KMS-11 (cell line): ENCODE measurements at regions not wholly inside any gene's neighbourhood (a gene's known extent, or its start where the extent isn't known, plus 50 kb on each side); places are given as distances from the start of the nearest gene placed in this dataset.

Experiments
- H2AFZ ChIP-seq: fragments of 200-600 bp; sonication (generic); 2 replicates; pipeline ENCODE4 v1.6.1; 2016; ENCODE audit warnings: antibody characterized with exemption, mixed run types, low read depth
- H3K27ac ChIP-seq: fragments of 200-600 bp; sonication (generic); 2 replicates; pipeline ENCODE4 v1.6.1; 2016; ENCODE audit warnings: mild to moderate bottlenecking, mixed run types
- H3K27me3 ChIP-seq: fragments of 200-600 bp; sonication (generic); 2 replicates; pipeline ENCODE4 v1.6.1; 2017; ENCODE audit warnings: mild to moderate bottlenecking, low read depth, mixed run types, moderate library complexity; ENCODE audit not compliant: insufficient read depth
- H3K36me3 ChIP-seq: fragments of 200-600 bp; sonication (generic); 2 replicates; pipeline ENCODE4 v1.6.1; 2017; ENCODE audit warnings: mild to moderate bottlenecking, mixed run types; ENCODE audit not compliant: insufficient read depth
- H3K4me1 ChIP-seq: fragments of 200-600 bp; sonication (generic); 2 replicates; pipeline ENCODE4 v1.6.1; 2016; ENCODE audit warnings: mild to moderate bottlenecking, low read depth, mixed run types; ENCODE audit not compliant: poor library complexity, severe bottlenecking
- H3K4me2 ChIP-seq: fragments of 200-600 bp; sonication (generic); 2 replicates; pipeline ENCODE4 v1.7.0; 2016; ENCODE audit warnings: mild to moderate bottlenecking, mixed run types
- H3K4me3 ChIP-seq: fragments of 200-600 bp; sonication (generic); IDR thresholded peaks from 2 replicates; pipeline ENCODE4 v1.6.1; 2017; ENCODE audit warnings: low read depth, low read length, mixed read lengths; ENCODE audit not compliant: insufficient read depth
- H3K79me2 ChIP-seq: fragments of 200-600 bp; sonication (generic); 2 replicates; pipeline ENCODE4 v1.6.1; 2016; ENCODE audit warnings: low read depth, mixed run types; ENCODE audit not compliant: insufficient read depth
- H3K9ac ChIP-seq: fragments of 200-600 bp; sonication (generic); 2 replicates; pipeline ENCODE4 v1.6.1; 2016; ENCODE audit warnings: mild to moderate bottlenecking, mixed run types
- H4K20me1 ChIP-seq: fragments of 200-600 bp; sonication (generic); 2 replicates; pipeline ENCODE4 v1.6.1; 2016; ENCODE audit warnings: mild to moderate bottlenecking, mixed run types; ENCODE audit not compliant: insufficient read depth
- CTCF ChIP-seq: fragments of 200-600 bp; sonication (generic); conservative IDR thresholded peaks from 2 replicates; pipeline ENCODE4 v1.6.1; 2017; ENCODE audit warnings: low read depth, mild to moderate bottlenecking, antibody characterized with exemption, low read length, moderate library complexity, mixed read lengths

GRCh38 chr15:38072007-38072347 lies 137.5 kb downstream of the TMCO5A start:
- no peaks in the 10 kb centered on the region for H3K79me2 ChIP-seq
- H3K36me3 ChIP-seq = no peaks in the 10 kb centered on the region
- peak overlapping the region; percentile 97 for H3K9ac ChIP-seq
- H3K4me2 ChIP-seq = peak overlapping the region; percentile 98
- no peaks in the 10 kb centered on the region for H3K27me3 ChIP-seq
- peak overlapping the region; percentile 96 for H2AFZ ChIP-seq
- H3K4me3 ChIP-seq = no peak overlapping the region
- peak overlapping the region; percentile 99 for H3K27ac ChIP-seq
- H4K20me1 ChIP-seq = no peaks in the 10 kb centered on the region
- H3K4me1 ChIP-seq = peaks cover 66% of the 10 kb centered on the region
- TF ChIP-seq CTCF = no peak

- H2AFZ ChIP-seq = peak overlapping the region; percentile 96
- H3K4me1 ChIP-seq = peaks cover 63% of the 10 kb centered on the region
- no peaks in the 10 kb centered on the region for H3K36me3 ChIP-seq
- peak overlapping the region; percentile 98 for H3K4me2 ChIP-seq
- H3K27me3 ChIP-seq = no peaks in the 10 kb centered on the region
- peak overlapping the region; percentile 97 for H3K9ac ChIP-seq
- TF ChIP-seq CTCF = peak; percentile 47
- H3K4me3 ChIP-seq = no peak overlapping the region
- H3K79me2 ChIP-seq = no peaks in the 10 kb centered on the region
- no peaks in the 10 kb centered on the region for H4K20me1 ChIP-seq
- H3K27ac ChIP-seq = peak overlapping the region; percentile 99
Measured at GRCh38 chr15:38072348-38073177, 138.1 kb downstream of the TMCO5A start.

- Histone ChIP-seq H3K79me2 (no peaks in the 10 kb centered on the region), H3K4me1 (peaks cover 55% of the 10 kb centered on the region), H3K27ac (peak overlapping the region; percentile 99), H3K4me3 (no peak overlapping the region), H2AFZ (peak overlapping the region; percentile 96), H4K20me1 (no peaks in the 10 kb centered on the region), H3K9ac (peak overlapping the region; percentile 97), H3K4me2 (peak overlapping the region; percentile 98), H3K36me3 (no peaks in the 10 kb centered on the region), H3K27me3 (no peaks in the 10 kb centered on the region)
- no peak for TF ChIP-seq CTCF
Measured at GRCh38 chr15:38073178-38073946, 138.9 kb downstream of the TMCO5A start.

- peak overlapping the region; percentile 99 for H3K27ac ChIP-seq
- peak overlapping the region; percentile 97; the same call in 1 of the 2 replicates for H3K9ac ChIP-seq
- H3K27me3 ChIP-seq = no peaks in the 10 kb centered on the region
- no peak overlapping the region for H3K4me3 ChIP-seq
- no peaks in the 10 kb centered on the region for H3K36me3 ChIP-seq
- TF ChIP-seq CTCF = no peak
- H3K79me2 ChIP-seq = no peaks in the 10 kb centered on the region
- peak overlapping the region; percentile 98 for H3K4me2 ChIP-seq
- H3K4me1 ChIP-seq = peaks cover 48% of the 10 kb centered on the region
- no peaks in the 10 kb centered on the region for H4K20me1 ChIP-seq
- H2AFZ ChIP-seq = peak overlapping the region; percentile 96
Measured at GRCh38 chr15:38074029-38074428, 139.6 kb downstream of the TMCO5A start.
